ENCODE measurements at regions not wholly inside any gene's neighbourhood (a gene's known extent, or its start where the extent isn't known, plus 50 kb on each side); places are given as distances from the start of the nearest gene placed in this dataset.

DNA sequence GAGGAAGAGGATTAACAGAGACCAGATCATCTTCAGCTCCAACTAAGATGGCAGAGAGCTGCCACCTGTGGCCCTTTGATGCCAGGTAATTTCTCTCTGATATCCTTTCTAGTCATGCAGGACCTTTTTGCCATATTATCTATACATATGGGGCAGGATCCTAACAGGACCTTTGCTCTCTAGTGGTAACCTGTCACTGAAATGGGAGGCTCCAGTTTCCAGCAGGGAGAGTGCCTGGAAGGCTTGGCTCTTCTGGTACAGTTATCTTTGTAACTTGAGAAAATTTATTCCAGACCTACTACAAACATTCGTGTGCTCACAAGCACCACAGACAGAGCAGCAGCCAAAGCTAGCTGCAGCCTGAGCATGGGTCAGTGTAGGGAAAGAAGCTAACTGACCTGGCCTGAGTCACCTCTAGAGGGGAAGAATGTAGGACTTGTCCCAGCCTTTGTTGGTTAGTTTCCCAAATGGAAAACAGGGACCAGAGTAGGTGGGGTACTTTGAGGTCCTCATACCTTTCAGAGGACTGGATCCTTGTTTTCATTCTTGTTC, 86.5 kb upstream of the MACF1 start:
- no peak overlapping the region for H3K4me3 ChIP-seq (replicated peaks; ENCODE audit: low read depth, low read length)

DNA sequence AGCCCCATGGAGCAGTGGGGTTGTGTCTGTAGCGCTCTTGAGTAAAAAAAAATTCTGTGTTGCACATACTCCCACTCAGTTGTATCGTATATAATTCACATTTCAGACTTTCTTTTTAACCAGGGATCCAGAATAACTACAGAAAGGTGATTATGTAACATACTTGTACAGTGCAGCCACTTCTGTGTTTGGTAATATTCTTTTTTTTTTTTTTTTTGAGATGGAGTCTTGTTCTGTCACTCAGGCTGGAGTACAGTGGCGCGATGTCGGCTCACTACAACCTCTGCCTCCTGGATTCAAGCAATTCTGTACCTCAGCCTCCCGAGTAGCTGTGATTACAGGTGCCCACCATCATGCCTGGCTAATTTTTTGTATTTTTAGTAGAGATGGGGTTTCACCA, 82.4 kb upstream of the MACF1 start:
- Histone ChIP-seq H3K36me3 (ENCODE audit: control insufficient read depth, insufficient read depth, low read length) (no peaks in the 10 kb centered on the region), H3K27me3 (replicated peaks; ENCODE audit: control insufficient read depth, insufficient read depth, low read length) (no peaks in the 10 kb centered on the region), H3K4me3 (replicated peaks; ENCODE audit: low read depth, low read length) (no peak overlapping the region)
- TF ChIP-seq, protein P1, sequence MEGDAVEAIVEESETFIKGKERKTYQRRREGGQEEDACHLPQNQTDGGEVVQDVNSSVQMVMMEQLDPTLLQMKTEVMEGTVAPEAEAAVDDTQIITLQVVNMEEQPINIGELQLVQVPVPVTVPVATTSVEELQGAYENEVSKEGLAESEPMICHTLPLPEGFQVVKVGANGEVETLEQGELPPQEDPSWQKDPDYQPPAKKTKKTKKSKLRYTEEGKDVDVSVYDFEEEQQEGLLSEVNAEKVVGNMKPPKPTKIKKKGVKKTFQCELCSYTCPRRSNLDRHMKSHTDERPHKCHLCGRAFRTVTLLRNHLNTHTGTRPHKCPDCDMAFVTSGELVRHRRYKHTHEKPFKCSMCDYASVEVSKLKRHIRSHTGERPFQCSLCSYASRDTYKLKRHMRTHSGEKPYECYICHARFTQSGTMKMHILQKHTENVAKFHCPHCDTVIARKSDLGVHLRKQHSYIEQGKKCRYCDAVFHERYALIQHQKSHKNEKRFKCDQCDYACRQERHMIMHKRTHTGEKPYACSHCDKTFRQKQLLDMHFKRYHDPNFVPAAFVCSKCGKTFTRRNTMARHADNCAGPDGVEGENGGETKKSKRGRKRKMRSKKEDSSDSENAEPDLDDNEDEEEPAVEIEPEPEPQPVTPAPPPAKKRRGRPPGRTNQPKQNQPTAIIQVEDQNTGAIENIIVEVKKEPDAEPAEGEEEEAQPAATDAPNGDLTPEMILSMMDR (IDR thresholded peaks at IDR 0.05; ENCODE audit: insufficient read depth, low read length, poor library complexity, severe bottlenecking): no peak
- DNase-seq (ENCODE audit: extremely low read depth, insufficient read length): no peak

More for the DNA sequence above, 86.5 kb upstream of the MACF1 start:
- TF ChIP-seq, protein P1 (IDR thresholded peaks at IDR 0.05; ENCODE audit: insufficient read depth, low read length, poor library complexity, severe bottlenecking): no peak
- no peaks in the 10 kb centered on the region for H3K27me3 ChIP-seq (replicated peaks; ENCODE audit: control insufficient read depth, insufficient read depth, low read length)
- no peak for DNase-seq (ENCODE audit: extremely low read depth, insufficient read length)
- no peaks in the 10 kb centered on the region for H3K36me3 ChIP-seq (ENCODE audit: control insufficient read depth, insufficient read depth, low read length)

DNA sequence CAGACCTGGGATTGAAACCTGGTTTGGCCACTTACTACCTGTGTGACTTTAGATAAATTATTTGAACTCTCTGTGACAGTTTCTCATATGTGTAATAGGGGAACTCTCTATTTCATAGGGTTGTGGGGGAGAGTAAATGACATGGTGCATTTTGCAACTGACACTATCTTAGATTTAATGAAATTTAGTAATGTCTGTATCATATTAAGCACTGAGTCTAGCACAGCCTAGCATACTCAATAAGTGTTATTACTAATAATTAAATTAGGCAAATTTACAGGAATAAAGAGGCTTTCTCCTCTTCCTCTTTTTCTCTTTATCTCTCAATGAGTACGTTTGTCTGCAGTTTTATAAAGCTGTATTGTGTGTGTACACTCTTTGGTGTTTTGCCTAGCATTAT, 80.2 kb upstream of the MACF1 start:
- H3K27me3 ChIP-seq (replicated peaks; ENCODE audit: control insufficient read depth, insufficient read depth, low read length): no peaks in the 10 kb centered on the region

DNA sequence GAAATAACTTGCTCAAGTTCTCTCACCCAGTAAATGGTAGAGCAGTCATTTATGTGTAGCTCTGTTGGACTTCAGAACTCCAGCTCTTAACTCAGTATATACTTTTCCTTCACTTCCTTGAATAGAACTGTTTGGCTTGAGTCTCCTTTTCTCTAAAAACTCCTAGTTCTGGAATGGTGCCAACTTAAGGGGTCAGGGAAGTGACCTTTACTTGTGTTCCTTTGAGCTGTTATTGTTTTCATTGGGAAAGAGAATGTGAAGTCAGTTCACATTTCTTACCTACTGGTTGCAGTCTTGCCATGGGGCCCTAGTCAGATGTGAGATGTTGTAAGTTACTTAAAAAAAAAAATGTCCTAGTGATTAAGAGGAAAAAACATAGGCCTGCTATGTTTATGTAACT, 77.0 kb upstream of the MACF1 start:
- no peak for DNase-seq (ENCODE audit: extremely low read depth, insufficient read length)
- Histone ChIP-seq H3K36me3 (ENCODE audit: control insufficient read depth, insufficient read depth, low read length) (no peaks in the 10 kb centered on the region), H3K4me3 (replicated peaks; ENCODE audit: low read depth, low read length) (no peak overlapping the region), H3K27me3 (replicated peaks; ENCODE audit: control insufficient read depth, insufficient read depth, low read length) (no peaks in the 10 kb centered on the region)
- TF ChIP-seq, protein P1 (IDR thresholded peaks at IDR 0.05; ENCODE audit: insufficient read depth, low read length, poor library complexity, severe bottlenecking): no peak

More for the DNA sequence above, 80.2 kb upstream of the MACF1 start:
- TF ChIP-seq, protein P1 (IDR thresholded peaks at IDR 0.05; ENCODE audit: insufficient read depth, low read length, poor library complexity, severe bottlenecking): no peak
- Histone ChIP-seq H3K4me3 (replicated peaks; ENCODE audit: low read depth, low read length) (no peak overlapping the region), H3K36me3 (ENCODE audit: control insufficient read depth, insufficient read depth, low read length) (no peaks in the 10 kb centered on the region)
- no peak for DNase-seq (ENCODE audit: extremely low read depth, insufficient read length)

DNA sequence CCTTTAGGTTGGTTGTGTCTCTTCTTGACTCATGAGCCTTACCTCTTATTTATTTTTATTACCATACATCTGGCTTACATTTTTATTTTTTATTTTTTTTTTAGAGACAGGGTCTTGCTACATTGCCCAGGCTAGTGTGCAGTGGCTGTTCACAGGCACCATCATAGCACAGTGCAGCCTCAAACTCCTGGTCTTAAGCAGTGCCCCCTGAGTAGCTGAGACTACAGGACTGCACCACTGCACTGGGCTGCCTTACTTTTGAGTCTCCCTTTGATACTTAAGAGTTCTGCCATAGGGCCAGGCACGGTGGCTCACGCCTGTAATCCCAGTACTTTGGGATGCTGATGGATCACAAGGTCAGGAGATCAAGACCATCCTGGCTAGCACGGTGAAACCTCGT, 76.4 kb upstream of the MACF1 start:
- DNase-seq (ENCODE audit: extremely low read depth, insufficient read length): no peak
- Histone ChIP-seq H3K36me3 (ENCODE audit: control insufficient read depth, insufficient read depth, low read length) (peaks cover 1% of the 10 kb centered on the region; the same call in 1 of the 2 replicates), H3K27me3 (replicated peaks; ENCODE audit: control insufficient read depth, insufficient read depth, low read length) (no peaks in the 10 kb centered on the region), H3K4me3 (replicated peaks; ENCODE audit: low read depth, low read length) (no peak overlapping the region)
- TF ChIP-seq, protein P1 (IDR thresholded peaks at IDR 0.05; ENCODE audit: insufficient read depth, low read length, poor library complexity, severe bottlenecking): no peak

DNA sequence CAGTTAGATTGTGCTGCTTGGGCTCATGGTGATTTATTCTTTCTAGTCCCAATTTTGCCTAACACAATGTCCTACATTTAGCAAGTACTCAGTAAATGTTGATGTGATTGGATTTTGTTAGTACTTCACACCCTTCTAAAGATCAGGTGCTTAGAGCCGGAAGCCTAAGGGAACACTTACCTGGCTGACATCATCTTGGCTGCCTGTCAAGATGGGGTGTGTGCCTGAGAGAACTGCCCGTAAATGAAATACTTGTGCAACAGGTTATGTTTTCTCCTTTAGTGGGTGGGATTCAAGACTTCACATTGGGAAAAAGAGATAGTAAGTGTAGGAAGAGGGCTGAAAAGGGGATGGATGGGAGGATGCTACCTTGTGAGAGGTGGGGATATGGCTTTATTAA, 75.5 kb upstream of the MACF1 start:
- no peak for DNase-seq (ENCODE audit: extremely low read depth, insufficient read length)
- no peaks in the 10 kb centered on the region for H3K27me3 ChIP-seq (replicated peaks; ENCODE audit: control insufficient read depth, insufficient read depth, low read length)
- peaks cover 1% of the 10 kb centered on the region; the same call in 1 of the 2 replicates for H3K36me3 ChIP-seq (ENCODE audit: control insufficient read depth, insufficient read depth, low read length)
- no peak overlapping the region for H3K4me3 ChIP-seq (replicated peaks; ENCODE audit: low read depth, low read length)
- TF ChIP-seq, protein P1 (IDR thresholded peaks at IDR 0.05; ENCODE audit: insufficient read depth, low read length, poor library complexity, severe bottlenecking): no peak

All from GM06990 (cell line).